Common myeloid progenitor, CD34-positive (primary cell): ENCODE measurements at regions not wholly inside any gene's neighbourhood (a gene's known extent, or its start where the extent isn't known, plus 50 kb on each side); places are given as distances from the start of the nearest gene placed in this dataset.

Source experiments
- CTCF ChIA-PET: fragments of 350-600 bp; sonication (Branson Sonifier 250); formaldehyde crosslinking; loops from one replicate; lab custom pipeline; 2021; ENCODE audit warnings: antibody characterized with exemption; lab: Charles Lee
- POLR2A ChIA-PET: fragments of 350-600 bp; sonication (Branson Sonifier 250); formaldehyde crosslinking; loops from one replicate; lab custom pipeline; 2021; ENCODE audit warnings: antibody characterized with exemption; lab: Charles Lee
- DNase-seq, 3 donors: peaks; one replicate each; pipeline versions ENCODE4 v3.0.0 to v3.0.0-alpha.2; 2013
- H3K27ac ChIP-seq, 2 experiments: 1 replicate in 1 of 2; 2 replicates in 1 of 2; pipeline ENCODE4 v1.7.0; 2013; ENCODE audit warnings: inconsistent platforms in 2 of 2, low read length in 2 of 2, mild to moderate bottlenecking in 2 of 2, low read depth in 1 of 2, moderate library complexity in 1 of 2; ENCODE audit not compliant: severe bottlenecking in 2 of 2, insufficient read depth in 1 of 2, poor library complexity in 1 of 2
- H3K27me3 ChIP-seq, 5 experiments: replicated peaks in 2 of 5; 1 replicate in 3 of 5; 2 replicates in 2 of 5; pipeline versions ENCODE4 v1.6.1 to v1.7.0; 2013; ENCODE audit warnings: low read length in 4 of 5, mild to moderate bottlenecking in 2 of 5, moderate library complexity in 2 of 5, inconsistent platforms in 1 of 5; ENCODE audit not compliant: insufficient read depth in 5 of 5, control insufficient read depth in 4 of 5
- H3K36me3 ChIP-seq, 4 experiments: 1 replicate in 2 of 4; 2 replicates in 2 of 4; pipeline versions ENCODE4 v1.6.1 to v1.7.0; 2013; ENCODE audit warnings: low read length in 3 of 4, control low read depth in 1 of 4, mild to moderate bottlenecking in 1 of 4; ENCODE audit not compliant: control insufficient read depth in 4 of 4, insufficient read depth in 4 of 4
- H3K4me1 ChIP-seq, 4 experiments: 1 replicate in 3 of 4; 2 replicates in 1 of 4; pipeline versions ENCODE4 v1.6.1 to v1.7.1; 2013; ENCODE audit warnings: low read length in 3 of 4, mild to moderate bottlenecking in 3 of 4, control low read depth in 1 of 4, inconsistent platforms in 1 of 4, moderate library complexity in 1 of 4; ENCODE audit not compliant: control insufficient read depth in 4 of 4, insufficient read depth in 4 of 4; ENCODE audit errors: control extremely low read depth in 1 of 4
- H3K4me3 ChIP-seq, 7 experiments: 1 replicate in 4 of 7; 2 replicates in 3 of 7; pipeline versions ENCODE4 v1.5.1 to v1.7.0; 2013; ENCODE audit warnings: mild to moderate bottlenecking in 7 of 7, low read length in 6 of 7, moderate library complexity in 6 of 7, inconsistent platforms in 2 of 7, low read depth in 2 of 7, control low read depth in 1 of 7; ENCODE audit not compliant: insufficient read depth in 4 of 7, control insufficient read depth in 1 of 7; ENCODE audit errors: extremely low read depth in 1 of 7
- H3K9me3 ChIP-seq, 5 experiments: 1 replicate in 4 of 5; 2 replicates in 1 of 5; pipeline versions ENCODE4 v1.6.1 to v1.7.1; 2013; ENCODE audit warnings: low read length in 4 of 5, mild to moderate bottlenecking in 2 of 5, inconsistent platforms in 1 of 5, low read depth in 1 of 5, moderate library complexity in 1 of 5; ENCODE audit not compliant: control insufficient read depth in 4 of 5, insufficient read depth in 2 of 5; ENCODE audit errors: control extremely low read depth in 1 of 5
- WGBS: methylation state at CpG from one replicate; pipeline ENCODE4 v1.1.5; 2013; ENCODE audit not compliant: insufficient coverage; 5-methylcytosine and 5-hydroxymethylcytosine counted together

DNA sequence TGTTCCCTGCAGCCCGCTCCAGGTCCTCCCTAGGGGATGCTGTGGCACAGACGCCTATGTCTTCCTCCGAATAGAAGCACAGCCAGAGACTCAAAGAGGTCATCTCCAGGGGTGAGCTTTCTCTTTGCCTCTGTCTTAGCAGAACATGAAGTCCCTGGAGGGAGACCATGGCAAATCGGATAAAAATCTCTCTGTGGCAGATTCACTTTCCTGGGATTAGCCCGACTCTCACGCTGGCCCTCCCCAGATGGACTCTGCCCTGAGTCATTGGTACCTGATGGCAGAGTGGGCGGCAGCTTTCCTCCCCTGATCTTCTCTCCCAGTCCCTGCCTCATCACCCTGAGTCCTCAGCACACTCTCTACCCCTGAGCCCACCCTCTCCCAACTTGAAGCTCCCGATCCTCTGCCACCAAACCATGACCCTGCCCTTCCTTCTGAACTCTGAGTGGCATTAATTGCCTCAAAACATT is 58.0 kb upstream of the CCDC167 start:
- POLR2A ChIA-PET = no interaction called here
- DNase-seq = no peak
- CTCF ChIA-PET = interaction anchor here (1.2 to 3.2 kb wide), 3 partner anchors 10 to 60 kb away, joined by 3 to 13 read pairs (median 4); no protein-coding TSS in a partner anchor
- no peaks in the 10 kb centered on the region for H3K4me1 ChIP-seq
- WGBS = 92% methylated on average over 8 of the region's 8 CpGs
- H3K36me3 ChIP-seq = no peaks in the 10 kb centered on the region
- no peak overlapping the region for H3K27ac ChIP-seq
- peaks cover 0 to 24% (median 4%) of the 10 kb centered on the region in 5 experiments for H3K27me3 ChIP-seq
- no peak overlapping the region for H3K4me3 ChIP-seq
- no peaks in the 10 kb centered on the region for H3K9me3 ChIP-seq

GRCh38 chr6:37556881-37557644 is 57.4 kb upstream of the CCDC167 start:
- 81% methylated on average over 11 of the region's 15 CpGs for WGBS

DNA sequence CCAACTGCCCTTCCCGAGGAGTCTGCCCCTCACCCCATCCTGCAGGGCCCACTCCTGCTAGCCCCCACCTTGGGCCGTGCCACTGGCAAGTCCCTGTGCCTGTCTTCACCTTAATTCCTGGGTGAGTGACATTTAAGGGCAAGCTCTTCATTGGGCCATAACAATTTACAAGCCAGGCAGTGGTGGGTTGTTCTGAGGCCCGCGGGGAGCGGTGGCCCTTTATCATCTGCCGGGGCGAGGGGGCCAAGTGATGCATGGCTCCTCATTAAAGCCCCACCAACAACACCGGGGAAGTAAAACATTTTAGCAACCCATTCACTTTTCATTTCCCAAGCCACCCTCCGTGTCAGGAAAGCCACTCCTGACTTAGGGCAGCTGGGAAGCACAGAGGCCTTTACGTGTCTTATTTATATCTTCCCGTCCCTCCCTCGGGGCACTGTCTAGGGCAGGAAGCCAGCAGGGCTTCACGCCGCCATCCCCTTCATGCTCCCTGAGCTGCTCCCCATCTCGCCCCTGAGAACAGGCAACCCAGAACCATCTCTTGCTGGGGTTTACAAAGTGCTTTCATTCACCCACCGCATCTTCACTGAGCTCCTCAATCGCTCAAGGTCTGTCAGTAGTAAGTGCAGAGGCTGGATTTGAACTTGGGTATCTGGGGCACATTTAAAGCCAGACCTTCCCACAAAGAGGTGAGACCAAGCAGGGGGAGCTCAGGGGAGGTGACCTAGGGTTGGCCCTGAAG is 55.5 kb upstream of the CCDC167 start:
- WGBS = 92% methylated on average over 16 of the region's 17 CpGs
- Histone ChIP-seq H3K4me3 (no peak overlapping the region), H3K27ac (no peak overlapping the region), H3K4me1 (peaks cover 0 to 1% (median 0%) of the 10 kb centered on the region in 4 experiments), H3K36me3 (no peaks in the 10 kb centered on the region), H3K9me3 (no peaks in the 10 kb centered on the region), H3K27me3 (peaks cover 0 to 28% (median 4%) of the 10 kb centered on the region in 5 experiments)
- CTCF ChIA-PET = interaction anchor here (1.4 to 2.2 kb wide), 3 partner anchors 9 to 17 kb away, joined by 5 to 10 read pairs (median 8); no protein-coding TSS in a partner anchor
- no peak for DNase-seq
- POLR2A ChIA-PET = no interaction called here

More at GRCh38 chr6:37556881-37557644, 57.4 kb upstream of the CCDC167 start:
- no peak for DNase-seq
- H3K4me3 ChIP-seq = no peak overlapping the region
- H3K27ac ChIP-seq = no peak overlapping the region
- H3K27me3 ChIP-seq = peaks cover 0 to 29% (median 4%) of the 10 kb centered on the region in 5 experiments
- peaks cover 0 to 1% (median 0%) of the 10 kb centered on the region in 4 experiments for H3K4me1 ChIP-seq
- no peaks in the 10 kb centered on the region for H3K9me3 ChIP-seq
- ChIA-PET POLR2A (interaction anchor here (0.5 kb wide), 1 partner anchor 834 kb away, joined by 3 read pairs; no protein-coding TSS in a partner anchor), CTCF (interaction anchor here (1.2 to 3.2 kb wide), 3 partner anchors 10 to 19 kb away, joined by 4 to 13 read pairs (median 8); no protein-coding TSS in a partner anchor)
- no peaks in the 10 kb centered on the region for H3K36me3 ChIP-seq

DNA sequence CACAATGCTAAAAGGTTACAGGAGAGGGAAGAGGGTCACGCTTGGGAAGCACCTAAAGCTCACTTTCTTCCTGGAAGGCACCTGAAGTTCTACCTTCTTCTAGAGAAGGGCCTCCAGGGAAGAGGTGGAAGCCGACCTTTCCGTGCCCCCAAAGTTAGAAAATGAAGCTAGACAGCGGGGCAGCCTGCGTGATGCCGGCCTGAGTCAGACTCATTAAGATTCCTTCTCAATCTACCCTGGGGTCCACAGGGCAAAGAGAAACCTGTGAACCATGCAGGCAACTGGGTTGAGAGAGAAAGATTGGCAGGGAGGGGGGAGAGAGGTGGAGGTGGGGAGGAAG is 54.8 kb upstream of the CCDC167 start:
- ChIA-PET CTCF (interaction anchor here (1.0 kb wide), 1 partner anchor 12 kb away, joined by 3 read pairs; no protein-coding TSS in a partner anchor), POLR2A (no interaction called here)
- Histone ChIP-seq H3K36me3 (no peaks in the 10 kb centered on the region), H3K9me3 (no peaks in the 10 kb centered on the region), H3K27me3 (peaks cover 0 to 24% (median 4%) of the 10 kb centered on the region in 5 experiments), H3K4me1 (peaks cover 0 to 1% (median 0%) of the 10 kb centered on the region in 4 experiments), H3K4me3 (no peak overlapping the region), H3K27ac (no peak overlapping the region)
- no peak for DNase-seq
- 97% methylated on average over 5 of the region's 6 CpGs for WGBS

DNA sequence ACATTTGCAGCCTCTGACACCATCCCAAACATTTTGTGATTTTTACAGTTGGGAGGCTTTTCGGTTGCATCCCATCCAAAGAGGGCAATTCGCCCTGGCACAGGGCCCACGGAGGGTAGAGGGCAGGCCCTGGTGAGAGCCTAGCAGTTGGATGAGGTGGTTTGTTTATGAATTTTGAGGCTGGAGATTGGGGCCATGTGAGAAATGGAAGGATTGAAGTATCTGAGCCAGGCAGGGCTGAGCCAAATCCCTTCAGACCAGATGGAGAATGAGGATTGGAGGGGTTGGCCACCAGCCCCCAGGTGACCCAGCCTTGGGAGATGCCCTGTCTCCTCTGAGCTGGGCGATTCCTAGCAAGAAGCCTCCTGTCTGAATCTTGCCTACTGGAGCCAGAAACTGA is 52.6 kb upstream of the CCDC167 start:
- WGBS = 40% methylated on average over 1 of the region's 4 CpGs
- ChIA-PET POLR2A (no interaction called here), CTCF (interaction anchor here (1.0 kb wide), 1 partner anchor 13 kb away, joined by 3 read pairs; no protein-coding TSS in a partner anchor)
- Histone ChIP-seq H3K27ac (no peak overlapping the region), H3K36me3 (no peaks in the 10 kb centered on the region), H3K4me1 (peaks cover 0 to 9% (median 6%) of the 10 kb centered on the region in 4 experiments), H3K4me3 (no peak overlapping the region), H3K9me3 (no peaks in the 10 kb centered on the region), H3K27me3 (peaks cover 0 to 20% (median 2%) of the 10 kb centered on the region in 5 experiments)
- no peak for DNase-seq

GRCh38 chr6:37551867-37552266 is 52.2 kb upstream of the CCDC167 start:
- POLR2A ChIA-PET = no interaction called here
- Histone ChIP-seq H3K36me3 (no peaks in the 10 kb centered on the region), H3K4me1 (peaks cover 0 to 9% (median 7%) of the 10 kb centered on the region in 4 experiments), H3K27ac (no peak overlapping the region), H3K4me3 (no peak overlapping the region), H3K27me3 (peaks cover 0 to 19% (median 2%) of the 10 kb centered on the region in 5 experiments), H3K9me3 (no peaks in the 10 kb centered on the region)
- 36% methylated on average over 9 of the region's 10 CpGs for WGBS
- CTCF ChIA-PET = interaction anchor here (1.0 kb wide), 1 partner anchor 14 kb away, joined by 3 read pairs; no protein-coding TSS in a partner anchor
- DNase-seq = no peak
